HG03378 (cell line): ENCODE measurements at regions not wholly inside any gene's neighbourhood (a gene's known extent, or its start where the extent isn't known, plus 50 kb on each side); places are given as distances from the start of the nearest gene placed in this dataset.
"Not testable (repeated sequence)": the region's sequence is repeated elsewhere in the genome, so short reads cannot be mapped to it uniquely, and the experiment has no call there.

Experiments used
- ATAC-seq: cut with Tn5 transposase; IDR thresholded peaks from one replicate; pipeline ENCODE4 v1.9.1; 2021; ENCODE audit warnings: mild to moderate bottlenecking, moderate library complexity; ENCODE audit not compliant: unreplicated experiment

DNA sequence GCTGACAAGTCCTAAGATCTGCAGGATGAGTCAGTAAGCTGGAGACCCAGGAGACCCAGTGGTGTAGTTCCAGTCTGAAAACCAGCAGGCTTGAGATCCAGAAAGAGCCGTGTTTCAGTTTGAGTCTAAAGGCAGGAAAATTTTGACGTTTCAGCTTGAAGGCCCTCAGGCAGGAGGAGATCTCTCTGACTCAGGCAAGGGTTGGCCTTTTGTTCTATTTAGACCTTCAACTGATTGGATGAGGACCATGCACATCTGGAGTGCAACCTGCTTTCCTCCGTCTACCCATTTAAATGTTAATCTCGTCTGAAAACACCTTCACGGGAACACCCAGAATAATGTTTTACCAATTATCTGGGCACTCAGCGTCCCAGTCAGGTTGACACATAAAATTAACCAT is 69.5 kb downstream of the NPIPA7 start:
- ATAC-seq: not testable (repeated sequence)

GRCh38 chr16:16449712-16450237 is 70.8 kb downstream of the NPIPA7 start:
- ATAC-seq: not testable (repeated sequence)

GRCh38 chr16:16451721-16452410 is 72.9 kb downstream of the NPIPA7 start:
- not testable (repeated sequence) for ATAC-seq

DNA sequence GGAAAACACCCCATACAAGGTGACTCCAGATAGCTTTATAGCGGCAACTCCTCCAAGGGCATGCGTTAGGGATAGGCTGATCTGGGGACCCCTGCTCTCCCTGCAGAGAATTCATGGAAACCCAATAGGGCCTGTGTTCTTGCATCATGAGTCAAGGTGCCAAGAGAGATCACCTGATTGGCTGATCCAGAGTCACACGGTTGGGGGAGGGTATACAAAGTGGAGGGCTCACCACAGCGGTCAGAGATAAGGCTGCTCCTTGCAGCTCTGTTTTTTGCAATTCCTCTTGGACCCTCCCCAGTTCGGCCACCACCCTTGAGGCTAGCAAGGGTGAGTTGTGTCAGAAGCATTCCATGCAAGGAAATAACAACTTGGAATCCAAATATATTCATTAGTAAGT is 79.6 kb downstream of the NPIPA7 start:
- not testable (repeated sequence) for ATAC-seq

DNA sequence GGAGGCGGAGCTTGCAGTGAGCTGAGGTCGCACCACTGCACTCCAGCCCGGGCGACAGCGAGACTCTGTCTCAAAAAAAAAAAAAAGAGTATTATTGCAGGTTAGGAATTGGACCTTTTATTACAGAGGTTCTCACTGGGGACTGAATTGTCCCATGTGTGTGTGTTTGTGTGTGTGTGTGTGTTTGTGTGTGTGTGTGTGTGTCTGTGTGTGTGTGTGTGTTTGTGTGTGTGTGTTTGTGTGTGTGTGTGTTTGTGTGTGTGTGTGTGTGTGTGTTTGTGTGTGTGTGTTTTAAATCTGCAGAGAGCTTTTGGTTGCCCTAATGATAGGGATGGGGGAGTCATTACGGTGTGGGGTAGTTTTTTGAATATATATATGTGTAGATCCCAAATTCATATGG is 84.9 kb downstream of the NPIPA7 start:
- ATAC-seq: not testable (repeated sequence)

GRCh38 chr16:16488919-16489318 is 110.0 kb downstream of the NPIPA7 start:
- not testable (repeated sequence) for ATAC-seq

- ATAC-seq: not testable (repeated sequence)
Measured at GRCh38 chr16:16489466-16489865, 110.5 kb downstream of the NPIPA7 start.

DNA sequence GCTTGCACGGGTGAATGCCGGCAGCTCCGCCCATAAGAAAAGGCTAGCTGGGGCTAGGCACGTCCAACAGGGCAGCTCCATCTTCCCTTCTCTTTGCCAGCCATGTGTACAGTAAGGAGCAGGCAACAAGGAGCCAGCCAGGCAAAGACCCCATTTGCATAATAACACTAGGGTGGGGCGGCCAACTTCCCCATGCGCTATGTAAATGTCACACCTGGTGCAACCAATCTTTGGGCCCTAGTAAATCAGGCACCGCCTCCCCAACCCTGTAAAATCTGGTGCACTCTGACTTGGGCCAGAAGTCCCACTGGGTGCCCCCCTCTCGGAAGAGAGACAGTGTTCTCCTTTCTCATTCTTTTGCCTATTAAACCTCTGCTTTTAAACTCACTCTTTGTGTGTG is 115.2 kb downstream of the NPIPA7 start:
- not testable (repeated sequence) for ATAC-seq

- ATAC-seq: not testable (repeated sequence)
Measured at GRCh38 chr16:16494998-16495397, 116.1 kb downstream of the NPIPA7 start.

DNA sequence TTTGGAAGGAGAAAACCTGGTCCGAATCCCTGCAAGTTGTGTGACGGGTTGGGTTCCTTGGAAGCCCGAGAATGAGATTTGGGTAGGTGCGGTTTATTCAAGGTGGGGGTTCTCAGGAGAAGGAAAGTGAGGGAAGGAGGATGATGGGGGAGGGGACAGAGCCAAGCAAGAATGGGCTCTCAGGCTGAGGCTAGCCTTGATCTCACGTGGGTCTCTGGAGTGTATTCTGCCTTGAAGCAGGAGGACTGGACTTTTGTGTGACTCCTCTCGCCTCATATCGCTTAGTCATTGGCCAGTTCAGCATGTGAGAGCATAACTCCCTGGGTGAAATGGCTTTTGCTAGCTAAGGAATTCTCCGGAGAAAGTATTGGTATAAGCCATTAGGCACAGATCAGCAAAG is 120.9 kb downstream of the NPIPA7 start:
- ATAC-seq: not testable (repeated sequence)

DNA sequence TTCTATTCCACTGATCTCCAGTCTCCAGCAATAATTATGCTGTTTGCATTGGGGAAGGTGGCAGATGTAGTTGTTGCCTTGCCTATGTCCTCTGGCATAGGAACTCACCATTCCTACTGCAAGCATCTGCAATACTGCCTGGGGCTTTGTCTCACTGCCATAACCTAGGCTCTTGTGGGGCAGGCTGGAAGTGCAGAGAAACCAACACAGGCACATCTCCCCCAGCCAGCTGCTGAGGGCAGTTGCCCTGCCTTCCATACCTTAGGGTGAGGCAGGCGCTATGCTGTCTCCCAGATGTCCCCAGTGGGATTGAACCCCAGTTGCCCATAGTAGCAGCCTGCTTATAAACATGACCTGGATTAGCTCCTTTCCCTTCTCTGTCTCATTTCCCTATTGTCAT is 128.1 kb downstream of the NPIPA7 start:
- not testable (repeated sequence) for ATAC-seq

DNA sequence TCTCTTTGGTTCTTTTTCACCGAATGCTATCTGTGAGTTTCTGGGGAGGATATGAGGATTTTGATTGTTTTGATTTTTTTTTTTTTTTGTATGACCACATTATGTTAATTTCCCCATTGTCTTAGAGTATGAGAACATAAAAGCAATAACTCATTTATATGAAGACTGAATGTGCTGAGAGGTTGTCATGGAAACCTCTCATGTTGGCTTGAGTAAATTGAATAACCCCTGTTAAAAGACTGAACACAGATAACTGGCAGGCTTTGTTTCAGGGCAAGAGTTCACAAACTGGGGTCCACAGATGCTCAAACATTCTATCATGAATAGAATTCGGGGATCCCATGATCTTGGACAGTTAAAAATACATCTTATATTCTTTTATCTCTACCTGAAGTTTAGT is 129.4 kb downstream of the NPIPA7 start:
- not testable (repeated sequence) for ATAC-seq

GRCh38 chr16:16519395-16519794 is 140.5 kb downstream of the NPIPA7 start:
- not testable (repeated sequence) for ATAC-seq

DNA sequence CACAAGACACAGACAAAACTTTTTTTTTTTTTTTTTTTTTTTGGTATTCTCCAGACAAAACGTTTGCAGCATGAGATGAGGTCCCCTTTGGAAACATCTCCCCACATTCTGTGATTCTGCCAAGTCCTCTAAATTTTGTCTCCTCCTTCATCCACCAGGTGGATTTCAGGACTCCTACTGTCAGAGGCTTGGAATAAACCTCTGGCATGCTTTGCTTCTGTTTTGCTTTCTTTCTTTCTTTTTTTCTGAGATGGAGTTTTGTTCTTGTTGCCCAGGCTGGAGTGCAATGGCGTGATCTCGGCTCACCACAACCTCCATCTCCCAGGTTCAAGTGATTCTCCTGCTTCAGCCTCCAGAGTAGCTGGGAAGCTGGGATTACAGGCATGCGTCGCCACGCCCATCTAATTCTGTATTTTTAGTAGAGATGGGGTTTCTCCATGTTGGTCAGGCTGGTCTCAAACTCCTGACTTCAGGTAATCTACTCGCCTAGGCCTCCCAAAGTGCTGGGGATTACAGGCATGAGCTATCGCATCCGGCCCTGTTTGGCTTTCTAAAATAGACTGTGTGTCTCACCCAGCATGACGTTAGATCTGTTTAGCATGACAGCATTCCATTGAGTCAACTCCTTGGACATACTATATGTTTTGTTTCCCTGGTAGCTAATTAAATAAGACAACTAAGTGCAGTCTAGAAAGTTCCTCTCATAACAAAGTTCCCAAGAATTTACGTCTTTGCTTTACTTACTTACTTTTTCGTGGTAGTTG is 142.5 kb downstream of the NPIPA7 start:
- ATAC-seq: not testable (repeated sequence)

- ATAC-seq: not testable (repeated sequence)
Measured at GRCh38 chr16:16526998-16527397, 148.1 kb downstream of the NPIPA7 start.

GRCh38 chr16:16530744-16531143 is 151.8 kb downstream of the NPIPA7 start:
- not testable (repeated sequence) for ATAC-seq

DNA sequence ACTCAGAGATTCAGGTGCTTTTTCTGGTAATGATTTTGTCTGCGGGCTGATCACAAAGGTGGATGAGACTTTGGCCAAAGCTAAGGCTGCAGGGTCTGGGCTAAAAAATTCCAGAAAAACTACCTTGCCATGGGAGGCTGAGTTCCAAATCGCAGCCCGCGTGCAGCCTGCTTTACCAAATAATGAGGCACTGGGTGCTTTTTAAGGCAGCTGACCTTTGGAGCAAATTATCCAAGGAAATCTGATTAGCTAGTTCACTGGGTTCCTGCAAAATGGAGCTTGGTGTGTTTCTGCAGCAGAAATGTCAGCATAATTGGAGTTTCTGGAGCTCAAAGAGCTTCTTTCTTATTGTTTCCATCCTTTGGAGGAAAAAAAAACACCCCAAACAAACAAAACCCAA is 156.6 kb downstream of the NPIPA7 start:
- not testable (repeated sequence) for ATAC-seq

DNA sequence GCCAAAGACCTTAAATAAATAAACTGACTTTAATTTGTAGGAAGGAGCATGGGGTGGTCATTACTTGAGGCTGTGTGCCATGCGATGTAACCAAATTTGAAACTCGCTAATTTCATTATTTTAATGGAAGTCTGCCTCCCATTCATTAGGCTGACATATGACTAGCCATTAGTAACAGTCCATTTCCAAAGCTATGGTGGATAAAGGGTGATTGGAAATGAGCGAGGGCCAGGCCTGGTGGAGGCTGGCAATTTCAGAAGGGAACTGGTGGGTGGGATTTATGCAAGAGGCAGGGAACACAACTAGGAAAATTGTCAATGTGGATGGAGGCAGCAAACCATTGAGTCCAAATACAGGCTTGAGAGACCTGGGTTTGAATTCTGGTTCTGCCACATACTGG is 157.2 kb downstream of the NPIPA7 start:
- not testable (repeated sequence) for ATAC-seq

- not testable (repeated sequence) for ATAC-seq
Measured at GRCh38 chr16:16549710-16550109, 170.8 kb downstream of the NPIPA7 start.

- ATAC-seq: not testable (repeated sequence)
Measured at GRCh38 chr16:16550824-16551223, 171.9 kb downstream of the NPIPA7 start.

DNA sequence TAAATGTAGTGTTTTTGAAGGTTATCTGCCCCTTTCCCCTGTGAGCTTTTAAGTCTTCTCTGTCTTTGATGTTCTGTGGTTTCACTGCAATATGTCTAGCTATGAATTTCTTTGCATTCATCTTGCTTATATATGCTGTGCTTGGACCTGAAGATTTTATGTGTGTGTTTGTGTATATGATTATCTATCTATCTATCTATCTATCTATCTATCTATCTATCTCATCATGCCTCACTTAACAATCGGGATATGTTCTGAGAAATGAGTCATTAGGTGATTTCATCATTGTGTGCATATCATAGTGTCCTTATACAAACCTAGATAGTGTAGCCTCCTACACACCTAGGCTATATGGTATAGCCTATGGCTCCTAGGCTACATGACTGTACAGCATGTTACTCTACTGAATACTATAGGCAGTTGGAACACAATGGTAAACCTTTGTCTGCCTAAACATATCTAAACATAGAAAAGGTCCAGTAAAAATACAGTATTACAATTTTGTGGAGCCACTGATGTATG is 173.9 kb downstream of the NPIPA7 start:
- ATAC-seq: not testable (repeated sequence)
